Ishikawa (cell line): ENCODE measurements at regions not wholly inside any gene's neighbourhood (a gene's known extent, or its start where the extent isn't known, plus 50 kb on each side); places are given as distances from the start of the nearest gene placed in this dataset.

Source experiments
- CEBPB ChIP-seq: IDR thresholded peaks from 2 replicates; pipeline ENCODE4 v1.6.1; 2012
- EGR1 ChIP-seq: IDR thresholded peaks from 2 replicates; pipeline ENCODE4 v1.6.1; 2012
- EP300 ChIP-seq: IDR thresholded peaks from 2 replicates; pipeline ENCODE4 v1.6.1; 2012; ENCODE audit warnings: borderline replicate concordance
- NFIC ChIP-seq: IDR thresholded peaks from 2 replicates; pipeline ENCODE4 v1.6.1; 2012
- RAD21 ChIP-seq: IDR thresholded peaks from 2 replicates; pipeline ENCODE4 v1.6.1; 2012; ENCODE audit warnings: low read depth
- TAF1 ChIP-seq: IDR thresholded peaks from 2 replicates; pipeline ENCODE4 v1.6.1; 2012; ENCODE audit warnings: low read depth, mild to moderate bottlenecking
- TF ChIP-seq, protein P1 (sequence below): IDR thresholded peaks from 2 replicates; pipeline ENCODE4 v1.6.1; 2012; ENCODE audit warnings: low read depth, mild to moderate bottlenecking

GRCh38 chr14:71532790-71533189 is 399.4 kb upstream of the RGS6 start:
- TF ChIP-seq EP300 (no peak), TAF1 (no peak), EGR1 (no peak), CEBPB (no peak), RAD21 (no peak), NFIC (no peak)
- TF ChIP-seq, protein P1, sequence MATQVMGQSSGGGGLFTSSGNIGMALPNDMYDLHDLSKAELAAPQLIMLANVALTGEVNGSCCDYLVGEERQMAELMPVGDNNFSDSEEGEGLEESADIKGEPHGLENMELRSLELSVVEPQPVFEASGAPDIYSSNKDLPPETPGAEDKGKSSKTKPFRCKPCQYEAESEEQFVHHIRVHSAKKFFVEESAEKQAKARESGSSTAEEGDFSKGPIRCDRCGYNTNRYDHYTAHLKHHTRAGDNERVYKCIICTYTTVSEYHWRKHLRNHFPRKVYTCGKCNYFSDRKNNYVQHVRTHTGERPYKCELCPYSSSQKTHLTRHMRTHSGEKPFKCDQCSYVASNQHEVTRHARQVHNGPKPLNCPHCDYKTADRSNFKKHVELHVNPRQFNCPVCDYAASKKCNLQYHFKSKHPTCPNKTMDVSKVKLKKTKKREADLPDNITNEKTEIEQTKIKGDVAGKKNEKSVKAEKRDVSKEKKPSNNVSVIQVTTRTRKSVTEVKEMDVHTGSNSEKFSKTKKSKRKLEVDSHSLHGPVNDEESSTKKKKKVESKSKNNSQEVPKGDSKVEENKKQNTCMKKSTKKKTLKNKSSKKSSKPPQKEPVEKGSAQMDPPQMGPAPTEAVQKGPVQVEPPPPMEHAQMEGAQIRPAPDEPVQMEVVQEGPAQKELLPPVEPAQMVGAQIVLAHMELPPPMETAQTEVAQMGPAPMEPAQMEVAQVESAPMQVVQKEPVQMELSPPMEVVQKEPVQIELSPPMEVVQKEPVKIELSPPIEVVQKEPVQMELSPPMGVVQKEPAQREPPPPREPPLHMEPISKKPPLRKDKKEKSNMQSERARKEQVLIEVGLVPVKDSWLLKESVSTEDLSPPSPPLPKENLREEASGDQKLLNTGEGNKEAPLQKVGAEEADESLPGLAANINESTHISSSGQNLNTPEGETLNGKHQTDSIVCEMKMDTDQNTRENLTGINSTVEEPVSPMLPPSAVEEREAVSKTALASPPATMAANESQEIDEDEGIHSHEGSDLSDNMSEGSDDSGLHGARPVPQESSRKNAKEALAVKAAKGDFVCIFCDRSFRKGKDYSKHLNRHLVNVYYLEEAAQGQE = no peak
